GM21447 (cell line): ENCODE measurements at regions not wholly inside any gene's neighbourhood (a gene's known extent, or its start where the extent isn't known, plus 50 kb on each side); places are given as distances from the start of the nearest gene placed in this dataset.

ENCODE experiments used
- ATAC-seq: cut with Tn5 transposase; IDR thresholded peaks from one replicate; pipeline ENCODE4 v1.9.1; 2021; ENCODE audit not compliant: unreplicated experiment

DNA sequence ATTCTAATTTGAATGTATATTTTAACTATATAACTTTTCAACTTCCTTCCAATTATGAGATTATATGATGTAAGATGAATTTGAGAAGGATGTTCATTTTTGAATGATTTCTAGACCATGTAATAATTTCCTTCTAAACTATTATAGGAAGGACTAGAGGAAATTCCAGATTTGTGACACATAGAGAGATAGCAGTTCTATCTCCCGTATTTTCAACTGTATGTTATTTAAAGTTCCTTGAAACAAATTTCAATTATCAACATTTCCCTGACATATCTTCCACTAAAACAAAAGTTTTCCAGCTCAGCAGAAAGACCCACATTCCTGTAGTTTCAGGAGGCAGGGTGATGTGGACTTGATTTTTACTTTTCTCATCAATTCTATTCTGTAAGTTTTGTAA lies 396.7 kb upstream of the C1orf87 start:
- ATAC-seq = no peak

GRCh38 chr1:60463786-60464185 lies 390.2 kb upstream of the C1orf87 start:
- ATAC-seq = no peak

- no peak for ATAC-seq
Measured at GRCh38 chr1:60463146-60463545, 389.6 kb upstream of the C1orf87 start.

DNA sequence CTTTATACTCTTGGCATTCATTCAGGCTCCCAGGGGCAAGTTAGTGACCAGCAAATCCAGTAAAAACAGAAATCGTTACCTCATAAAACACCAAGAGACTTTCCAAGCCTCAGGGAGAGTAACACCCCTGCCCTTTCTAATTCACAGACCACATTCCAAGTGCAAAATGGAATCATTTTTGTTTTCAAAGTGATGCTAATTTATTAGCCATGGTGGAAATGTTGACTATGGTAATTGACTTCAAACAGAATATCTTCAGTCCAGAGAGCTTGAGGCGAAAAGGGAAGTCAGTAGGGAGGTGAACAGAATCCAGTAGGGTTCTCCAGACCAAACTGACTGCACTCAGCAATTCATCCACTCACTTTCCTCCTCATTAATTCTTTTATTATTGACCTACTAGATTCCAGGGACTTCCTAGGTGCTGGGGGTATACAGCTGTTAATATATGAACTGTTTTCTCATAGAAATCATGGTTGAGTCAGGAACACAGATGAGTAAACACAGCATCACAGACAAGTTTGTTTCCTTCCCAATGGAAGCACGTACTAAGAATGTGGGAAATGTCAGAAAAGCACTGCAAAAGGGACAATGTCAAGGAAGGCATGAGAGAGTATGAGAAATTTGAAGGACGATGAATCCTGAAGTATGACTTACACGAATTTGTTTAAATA lies 388.5 kb upstream of the C1orf87 start:
- ATAC-seq = no peak

GRCh38 chr1:60458111-60458510 lies 384.5 kb upstream of the C1orf87 start:
- no peak for ATAC-seq

- ATAC-seq = no peak
Measured at GRCh38 chr1:60449876-60450275, 376.3 kb upstream of the C1orf87 start.

DNA sequence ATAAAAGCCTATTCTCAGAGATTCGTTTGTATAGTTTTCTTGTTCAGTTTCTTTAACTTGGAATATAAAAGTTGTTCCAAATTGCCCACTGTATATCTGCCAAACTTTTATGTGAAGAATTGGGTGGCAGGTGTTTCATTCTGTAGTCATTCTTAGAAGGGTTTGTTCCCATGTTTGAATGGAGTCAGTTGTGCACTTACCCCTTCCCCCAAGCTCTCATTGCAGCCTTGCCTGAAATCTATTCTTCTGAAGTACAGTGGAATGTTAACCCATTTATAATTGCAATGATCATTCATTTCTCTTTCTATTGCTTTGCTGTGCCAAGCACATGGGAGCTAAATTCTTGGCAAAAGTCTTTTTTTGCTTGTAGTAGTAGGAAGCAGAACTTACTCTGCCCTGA lies 375.3 kb upstream of the C1orf87 start:
- ATAC-seq = no peak

DNA sequence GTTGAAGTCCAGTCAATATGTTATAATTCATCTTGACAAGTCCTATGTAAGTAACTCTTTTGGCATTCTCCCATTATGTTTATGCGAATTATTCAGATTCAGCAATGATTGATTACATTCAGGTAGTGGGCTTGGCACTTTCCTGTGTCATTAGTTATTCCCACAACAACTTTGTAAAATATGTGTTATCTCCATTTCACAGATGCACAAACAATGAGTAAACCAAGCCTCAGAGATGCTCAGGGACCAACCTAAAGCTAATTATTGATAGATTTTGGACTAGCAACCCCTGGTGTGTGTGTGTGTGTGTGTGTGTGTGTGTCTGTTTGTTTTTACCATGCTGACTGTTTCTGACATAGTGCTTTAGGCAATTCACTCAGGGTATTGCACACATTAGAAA lies 371.1 kb upstream of the C1orf87 start:
- no peak for ATAC-seq

DNA sequence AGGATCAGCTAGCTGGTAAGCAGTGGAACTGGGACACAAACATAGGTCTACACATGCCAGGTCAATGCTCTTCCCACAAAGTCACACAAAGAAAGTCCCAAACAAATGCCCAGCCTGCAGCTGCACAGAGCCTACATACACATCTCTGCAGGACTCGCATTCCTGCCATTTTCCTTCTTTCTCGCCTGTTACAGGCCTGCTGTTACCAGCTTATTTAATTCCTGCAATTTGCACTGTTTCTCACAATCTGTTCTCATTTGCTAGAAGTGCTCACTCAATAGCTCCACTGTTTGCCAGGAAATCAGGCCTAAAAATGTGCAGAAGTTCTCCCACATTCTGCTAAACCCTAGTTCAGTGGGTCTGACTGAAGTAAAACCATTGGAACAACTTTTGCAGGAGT lies 362.6 kb upstream of the C1orf87 start:
- no peak for ATAC-seq

GRCh38 chr1:60431593-60431992 lies 358.0 kb upstream of the C1orf87 start:
- no peak for ATAC-seq

DNA sequence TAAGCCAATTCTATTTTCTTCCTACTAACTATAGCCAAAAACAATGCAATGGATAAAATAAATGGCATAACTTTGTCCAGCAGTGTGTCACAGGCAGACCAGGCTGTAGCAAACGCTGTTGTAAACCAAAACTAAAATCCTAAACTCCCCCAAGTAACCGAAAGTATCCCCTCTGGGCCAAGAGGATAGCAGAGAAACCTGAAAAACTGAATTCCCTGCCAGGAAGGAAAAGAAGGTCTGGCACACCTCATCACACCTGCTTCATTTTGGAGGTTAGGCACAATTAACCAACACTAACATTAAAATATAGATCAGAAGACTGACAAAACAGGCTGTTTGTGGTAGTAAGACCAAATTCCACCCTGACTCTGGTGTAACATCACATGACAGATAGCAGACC lies 356.8 kb upstream of the C1orf87 start:
- no peak for ATAC-seq

DNA sequence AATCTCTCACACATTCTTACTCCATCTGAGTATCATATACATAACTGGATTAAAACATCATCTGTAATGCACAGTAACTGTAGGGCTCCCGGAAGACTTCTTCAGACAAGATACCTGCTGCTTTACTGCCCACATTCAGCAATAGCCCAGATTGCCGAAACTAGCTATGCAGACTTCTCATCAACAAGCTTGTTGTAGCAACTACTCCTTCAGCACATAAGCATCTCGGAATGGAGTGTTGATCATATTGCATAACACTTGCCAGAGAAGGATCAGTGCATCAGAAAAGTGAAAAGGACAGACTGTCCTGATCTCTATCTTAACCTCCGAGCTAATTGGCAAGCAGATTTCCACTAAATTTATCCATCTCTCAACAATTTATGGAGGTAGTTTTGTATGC lies 354.6 kb upstream of the C1orf87 start:
- no peak for ATAC-seq

- ATAC-seq = no peak
Measured at GRCh38 chr1:60427701-60428100, 354.1 kb upstream of the C1orf87 start.

DNA sequence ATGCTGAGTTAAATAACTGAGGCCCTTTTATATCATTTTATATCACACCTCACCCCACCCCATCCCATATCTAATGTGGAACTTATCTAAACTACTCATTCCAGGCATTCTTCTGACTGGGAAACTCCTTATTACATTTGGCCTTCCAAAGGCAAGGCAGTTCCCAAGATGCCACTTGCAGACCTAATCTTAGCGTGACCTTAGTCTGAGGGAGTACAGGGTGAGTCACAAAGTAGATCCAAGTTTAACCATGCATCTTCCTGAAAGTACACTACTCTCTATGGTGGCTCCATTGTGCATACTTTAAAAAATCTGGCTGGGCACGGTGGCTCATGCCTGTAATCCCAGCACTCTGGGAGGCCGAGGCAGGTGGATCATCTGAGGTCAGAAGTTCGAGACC lies 353.6 kb upstream of the C1orf87 start:
- ATAC-seq = no peak

- ATAC-seq = no peak
Measured at GRCh38 chr1:60425528-60425927, 352.0 kb upstream of the C1orf87 start.

DNA sequence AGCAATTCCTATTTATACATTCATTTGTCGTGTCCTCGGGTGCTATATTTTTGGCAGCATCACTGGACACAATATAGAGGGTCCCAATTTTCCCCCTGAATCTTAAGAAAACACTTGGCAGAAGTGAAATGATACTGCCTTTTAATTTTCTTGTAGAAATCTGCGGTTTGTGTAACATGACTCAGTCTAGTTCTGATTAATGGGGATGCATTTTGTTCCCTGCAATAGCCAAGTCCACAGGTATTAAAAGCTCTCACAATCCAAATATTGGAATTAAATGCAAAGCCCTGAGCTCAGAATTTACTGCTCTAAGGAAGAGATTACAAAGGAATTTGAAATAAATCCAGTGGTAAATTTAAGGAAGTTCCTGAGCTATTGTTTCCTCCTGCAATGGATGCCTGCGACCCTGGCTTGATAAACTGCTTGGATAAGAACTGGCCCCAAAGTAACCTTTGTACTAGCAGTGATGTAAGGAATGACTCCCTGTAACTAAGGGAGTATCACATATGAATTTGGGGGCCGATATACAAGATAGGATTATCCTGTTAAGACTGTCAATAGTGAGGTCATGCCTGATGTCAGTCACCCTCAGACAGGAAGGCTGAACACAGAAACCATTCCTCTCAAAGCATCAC lies 349.7 kb upstream of the C1orf87 start:
- no peak for ATAC-seq

DNA sequence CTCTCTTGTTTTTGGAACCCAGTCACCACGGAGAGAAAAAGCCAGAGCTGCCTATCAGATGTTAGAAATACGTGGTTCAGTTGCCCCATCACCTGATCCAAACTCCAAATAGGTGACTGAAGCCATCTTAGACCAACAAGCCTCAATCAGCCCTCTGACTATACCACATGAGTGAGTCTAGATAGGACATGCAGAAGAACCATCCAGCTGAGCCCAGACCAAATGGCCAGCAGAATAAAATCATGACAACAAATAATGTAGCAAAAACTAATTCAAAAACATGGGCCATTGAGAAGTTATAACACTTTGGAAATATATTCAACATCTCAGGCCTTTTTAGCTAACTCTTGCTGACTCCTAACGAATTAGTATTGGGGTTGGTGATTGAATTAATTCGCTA lies 348.4 kb upstream of the C1orf87 start:
- no peak for ATAC-seq

DNA sequence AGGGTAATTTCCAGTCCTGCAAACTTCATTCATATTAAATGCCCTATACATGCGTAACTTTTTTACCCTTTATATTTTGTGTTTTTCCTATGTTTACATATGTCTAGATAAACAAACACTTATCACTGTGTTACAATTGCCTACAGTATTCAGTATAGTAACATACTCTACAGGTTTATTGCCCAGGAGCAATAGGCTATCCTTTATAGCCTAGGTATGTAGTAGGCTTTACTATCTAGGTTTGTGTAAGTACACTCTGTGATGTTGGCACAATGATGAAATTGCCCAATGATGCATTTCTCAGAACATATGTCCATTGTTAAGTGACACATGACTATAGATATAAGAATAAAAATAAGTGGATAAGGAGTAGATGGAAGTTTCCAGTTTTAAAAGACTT lies 345.5 kb upstream of the C1orf87 start:
- ATAC-seq = no peak

DNA sequence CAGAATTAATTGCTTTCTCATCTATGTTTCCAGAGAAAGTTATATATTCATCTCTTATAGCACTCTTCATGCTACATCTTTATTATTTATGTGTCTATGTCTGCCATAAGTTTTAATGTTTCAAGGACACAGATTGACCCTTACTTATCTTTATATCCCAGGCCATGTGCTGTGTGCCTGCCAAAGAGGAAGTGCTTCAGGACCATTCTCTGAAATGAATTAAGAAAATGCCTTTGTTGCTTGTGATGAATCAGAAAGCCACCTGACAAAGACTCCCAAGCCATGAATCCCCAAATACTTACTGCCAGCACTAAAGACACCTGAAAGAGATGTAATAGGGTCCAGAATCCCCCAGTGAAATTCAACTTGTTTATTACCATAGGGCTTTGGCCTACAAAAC lies 342.1 kb upstream of the C1orf87 start:
- no peak for ATAC-seq

DNA sequence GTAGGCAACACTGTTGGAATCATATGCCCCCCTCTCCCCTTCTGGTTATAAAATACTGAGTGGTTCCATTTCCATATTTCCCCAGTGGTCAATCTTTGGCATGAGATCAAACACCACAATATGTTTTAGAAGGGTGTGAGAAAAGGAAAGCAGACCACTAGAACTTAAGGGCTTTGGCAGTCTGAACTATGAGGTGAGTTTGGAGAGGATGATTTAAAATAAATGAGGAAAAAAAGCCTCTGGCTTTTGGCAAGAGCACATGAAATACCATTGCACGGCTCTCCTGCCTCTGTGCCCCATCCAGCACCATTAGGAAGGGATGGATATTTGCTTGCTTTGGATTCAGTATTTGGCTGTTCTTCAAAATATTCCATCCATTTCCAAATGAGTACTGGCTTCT lies 339.5 kb upstream of the C1orf87 start:
- ATAC-seq = no peak

- ATAC-seq = no peak
Measured at GRCh38 chr1:60411591-60411990, 338.0 kb upstream of the C1orf87 start.

GRCh38 chr1:60402816-60403215 lies 329.2 kb upstream of the C1orf87 start:
- no peak for ATAC-seq

- no peak for ATAC-seq
Measured at GRCh38 chr1:60402216-60402615, 328.6 kb upstream of the C1orf87 start.
